Stimulated activated CD8-positive, alpha-beta memory T cell treated with anti-CD3 and anti-CD28 coated beads, Interleukin-7, amount 100 ng/mL, for 48 hours (primary cell): ENCODE measurements at regions not wholly inside any gene's neighbourhood (a gene's known extent, or its start where the extent isn't known, plus 50 kb on each side); places are given as distances from the start of the nearest gene placed in this dataset.

Experiments used
- DNase-seq, 2 donors: peaks; one replicate each; pipeline ENCODE4 v3.0.0-alpha.2; 2020; ENCODE audit warnings: low read depth in 1 of 2; ENCODE audit errors: extremely low read depth in 1 of 2

DNA sequence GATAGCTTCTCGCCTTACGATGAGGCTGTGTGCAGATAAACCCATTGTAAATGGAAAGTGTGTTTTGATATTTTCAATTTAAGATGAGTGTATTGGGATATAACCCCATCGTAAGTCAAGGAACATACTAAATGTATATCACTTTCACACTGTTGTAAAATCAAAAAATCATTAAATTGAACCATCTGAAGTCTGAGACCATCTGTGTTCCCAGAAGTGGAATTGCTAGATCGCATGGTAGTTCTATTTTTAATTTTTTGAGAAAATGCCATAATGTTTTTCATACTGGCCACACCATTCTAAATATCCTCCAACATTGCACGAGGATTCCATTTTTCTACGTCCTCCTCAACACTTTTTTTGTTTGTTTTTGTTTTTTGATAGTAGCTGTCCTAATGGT is 209.1 kb upstream of the MTPN start:
- no peak for DNase-seq

DNA sequence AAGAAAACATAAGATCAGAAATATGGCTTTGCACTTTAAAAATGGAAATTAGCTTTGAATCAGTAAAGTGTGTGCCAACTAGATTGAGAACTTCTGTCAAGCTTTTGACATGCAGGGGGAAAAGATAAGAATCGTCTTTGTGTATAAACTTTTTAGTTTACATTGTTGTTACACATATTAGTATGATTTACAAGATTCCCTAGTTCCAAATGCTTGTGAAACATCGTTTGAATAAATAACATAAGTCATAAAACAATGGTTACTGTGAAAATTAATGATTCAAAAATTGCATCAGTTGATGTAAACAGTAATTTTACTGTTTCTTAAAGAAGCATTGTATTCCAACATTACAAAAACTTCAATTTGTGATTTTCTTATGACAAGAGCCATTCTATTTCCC is 207.6 kb upstream of the MTPN start:
- DNase-seq, result no peak

DNA sequence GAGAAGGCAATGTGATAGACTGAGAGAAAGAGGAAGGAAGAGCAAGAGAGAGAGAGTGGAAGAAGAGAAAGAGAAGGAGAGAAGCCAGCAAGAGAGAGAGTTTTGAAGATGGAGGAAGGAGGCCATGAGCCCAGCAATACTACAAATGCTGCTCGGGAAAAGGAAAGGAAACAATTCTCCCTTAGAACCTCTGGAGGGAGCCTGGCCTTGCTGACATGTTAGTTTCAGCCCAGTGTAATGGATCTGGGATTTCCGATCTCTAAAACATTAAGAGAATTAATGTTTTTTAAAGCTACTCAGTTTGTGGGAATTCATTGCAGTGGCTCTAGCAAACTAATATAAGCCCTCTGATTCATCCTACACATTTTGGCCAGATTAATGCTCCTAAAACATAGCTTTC is 206.8 kb upstream of the MTPN start:
- no peak for DNase-seq

DNA sequence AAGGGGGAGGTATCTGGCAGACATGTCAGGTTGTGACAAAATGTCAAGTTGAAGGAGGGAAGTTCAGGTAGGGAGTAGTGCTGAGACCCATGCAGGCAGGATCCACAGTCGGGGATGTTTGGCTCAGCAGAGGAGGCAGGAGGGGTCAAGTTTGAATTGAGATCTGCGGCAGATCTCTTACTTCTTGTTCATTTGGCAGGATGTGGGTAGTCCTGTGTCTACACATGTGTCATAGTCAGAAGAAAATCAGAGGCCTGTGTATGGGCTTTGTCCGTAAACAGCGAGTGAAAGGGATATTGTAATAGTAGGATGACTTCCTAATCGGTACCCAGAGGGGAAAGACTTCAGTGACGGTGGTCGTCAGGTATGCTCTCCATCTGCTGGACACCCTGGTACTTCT is 203.8 kb upstream of the MTPN start:
- DNase-seq, result no peak

DNA sequence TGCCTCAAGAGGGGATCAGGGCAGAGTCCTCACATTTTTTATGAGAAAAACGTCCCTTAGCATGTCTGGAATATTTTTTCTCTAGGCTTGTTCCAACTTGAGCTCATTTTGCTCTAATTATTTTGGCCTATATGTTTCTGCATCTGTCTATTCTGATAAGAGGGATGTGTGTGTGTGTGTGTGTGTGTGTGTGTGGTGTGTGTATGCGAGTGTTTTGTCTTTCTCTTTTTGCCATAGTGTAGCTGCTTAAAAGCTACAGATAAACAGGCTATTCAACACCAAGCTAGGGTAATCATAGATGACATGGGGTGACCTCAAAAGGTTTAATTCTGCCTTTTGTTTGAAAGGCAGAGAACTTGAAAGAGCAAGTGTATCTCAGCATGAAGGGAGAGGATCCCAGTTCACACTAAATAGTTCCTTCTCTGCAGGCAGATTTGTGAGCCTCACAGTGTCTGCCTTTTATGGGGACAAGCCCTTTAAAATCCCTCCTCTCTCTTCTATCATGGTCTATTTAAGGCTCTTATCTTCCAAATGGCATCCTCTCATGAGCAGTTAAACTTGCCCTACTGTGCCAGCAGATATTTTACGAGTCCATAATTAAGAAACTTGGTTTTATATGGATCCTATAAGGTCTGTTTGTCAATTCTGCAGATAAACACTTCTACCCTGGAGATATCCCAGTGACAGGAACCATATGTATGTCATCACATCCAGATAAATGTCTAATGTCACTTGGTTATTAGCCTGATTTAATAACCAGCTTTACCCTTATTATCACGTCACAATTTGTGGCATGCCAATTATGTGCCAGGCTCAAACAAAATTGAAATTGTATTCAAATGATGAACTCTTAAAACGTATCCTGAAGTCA is 202.9 kb upstream of the MTPN start:
- no peak for DNase-seq

DNA sequence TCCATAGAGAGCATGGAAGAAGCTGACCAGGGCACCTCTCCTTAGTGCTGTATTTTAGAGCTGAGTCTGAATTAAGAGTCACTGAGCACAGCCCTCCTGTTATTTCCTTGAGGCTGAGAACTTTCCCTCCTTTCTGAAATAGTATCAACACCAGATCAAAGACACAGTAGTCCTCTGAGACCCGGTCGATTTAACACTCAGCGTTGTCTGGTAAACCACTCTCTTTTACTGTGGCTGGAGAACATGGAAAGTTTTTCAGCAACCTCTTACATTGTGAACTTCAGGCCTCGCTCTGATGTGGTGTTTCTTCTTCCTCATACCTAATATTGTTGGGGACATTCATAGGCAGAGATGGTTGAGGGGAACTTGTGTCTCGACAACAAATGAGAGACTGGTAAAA is 202.0 kb upstream of the MTPN start:
- no peak for DNase-seq

DNA sequence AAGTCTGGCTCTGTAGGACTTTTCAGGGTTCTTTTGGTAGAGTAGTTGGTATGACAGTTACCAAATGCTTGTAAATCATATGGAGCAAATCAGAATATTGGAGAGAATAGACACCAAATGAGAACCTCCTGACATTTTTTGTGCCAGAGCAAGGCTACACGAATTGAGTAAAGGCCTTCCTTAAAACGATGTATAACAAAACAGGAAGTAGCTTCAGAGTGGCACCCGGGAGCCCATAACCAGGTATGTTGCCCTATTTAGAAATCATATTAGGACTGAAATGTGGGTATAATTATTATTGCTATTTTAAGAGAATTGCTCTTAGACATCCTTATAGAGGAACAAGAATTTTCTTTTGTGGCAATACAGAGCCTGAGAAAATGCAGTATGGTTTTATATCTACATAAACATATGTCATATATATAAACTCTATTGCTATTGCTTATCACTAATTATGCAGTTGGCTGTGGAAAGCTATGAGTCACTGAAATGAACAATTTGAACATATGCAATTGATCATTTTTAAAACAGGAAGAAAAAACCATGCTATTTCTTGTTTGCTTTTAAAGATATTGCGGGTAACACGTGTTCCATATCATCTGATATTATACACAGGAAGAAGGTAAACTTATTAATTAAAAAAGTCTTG is 197.4 kb upstream of the MTPN start:
- DNase-seq, result no peak

DNA sequence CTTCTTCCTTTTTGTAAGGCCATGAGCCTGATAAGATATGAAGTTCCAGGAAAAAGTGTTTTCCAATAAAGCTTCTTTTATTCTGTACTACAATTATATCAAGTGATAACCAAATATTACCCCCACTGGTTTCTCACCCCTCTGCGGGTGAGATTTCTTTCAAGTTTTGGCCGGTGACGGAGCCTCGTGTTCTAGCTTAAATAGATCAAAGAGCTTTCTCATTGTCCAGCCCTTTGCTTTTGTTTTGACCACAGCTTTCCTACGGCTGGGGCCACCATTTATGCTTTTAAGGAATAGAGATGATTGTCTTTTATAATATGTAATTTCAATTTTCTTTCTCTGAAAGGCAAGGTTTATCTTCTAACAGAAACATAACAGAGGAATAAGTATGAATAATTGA is 196.7 kb upstream of the MTPN start:
- DNase-seq, result no peak

DNA sequence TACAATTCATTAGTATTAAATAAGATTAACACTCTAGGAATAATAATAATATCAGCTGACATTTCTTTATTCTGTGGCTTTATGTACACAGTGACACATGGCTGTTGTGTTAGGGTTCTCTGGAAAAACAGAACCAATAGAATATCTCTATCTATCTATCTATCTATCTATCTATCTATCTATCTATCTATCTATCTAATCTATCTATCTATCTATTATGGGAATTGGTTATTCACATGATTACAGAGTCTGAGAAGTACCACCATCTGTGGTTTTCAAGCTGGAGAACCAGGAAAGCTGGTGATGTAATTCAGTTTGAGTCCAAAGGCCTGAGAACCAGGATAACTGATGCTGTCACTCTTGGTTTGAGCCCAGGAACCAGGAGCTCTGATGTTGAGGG is 194.1 kb upstream of the MTPN start:
- no peak for DNase-seq

DNA sequence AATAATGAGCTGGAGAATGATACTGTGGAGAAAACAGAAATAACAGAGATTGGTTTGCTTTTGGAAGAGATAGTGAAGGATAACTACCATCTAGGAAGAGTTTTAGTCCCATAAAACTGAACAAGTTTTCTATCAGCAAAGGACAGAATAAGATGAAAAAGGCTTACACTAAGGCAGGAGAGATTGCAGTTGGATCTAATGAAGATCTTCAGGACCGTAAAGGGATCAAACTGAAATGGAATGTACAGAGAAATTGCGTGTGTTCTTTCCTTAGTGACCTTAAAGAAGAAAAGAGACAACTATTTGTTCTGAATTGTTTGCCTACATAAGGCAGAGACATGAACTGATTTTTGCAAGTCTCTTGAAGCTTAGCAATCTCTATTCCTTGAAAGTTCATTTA is 191.7 kb upstream of the MTPN start:
- no peak for DNase-seq

DNA sequence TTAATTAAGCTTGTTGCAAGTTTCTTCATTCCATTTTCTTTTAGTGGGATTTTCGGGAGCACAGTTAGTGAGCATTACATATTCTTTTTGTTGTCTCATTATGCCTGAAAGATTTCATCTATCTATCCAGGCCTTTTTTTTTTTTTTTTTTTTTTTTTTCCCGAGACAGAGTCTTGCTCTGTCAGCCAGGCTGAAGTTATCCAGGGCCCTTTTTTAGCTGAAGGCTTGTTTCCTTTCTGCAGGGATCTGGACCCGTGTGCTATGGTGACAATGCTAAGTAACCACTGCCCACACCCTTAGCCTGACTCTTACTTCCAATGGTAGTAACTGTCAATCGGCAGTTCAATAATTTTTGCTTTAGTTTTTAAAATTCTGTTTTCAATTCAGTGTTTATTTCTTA is 190.8 kb upstream of the MTPN start:
- DNase-seq, result no peak

DNA sequence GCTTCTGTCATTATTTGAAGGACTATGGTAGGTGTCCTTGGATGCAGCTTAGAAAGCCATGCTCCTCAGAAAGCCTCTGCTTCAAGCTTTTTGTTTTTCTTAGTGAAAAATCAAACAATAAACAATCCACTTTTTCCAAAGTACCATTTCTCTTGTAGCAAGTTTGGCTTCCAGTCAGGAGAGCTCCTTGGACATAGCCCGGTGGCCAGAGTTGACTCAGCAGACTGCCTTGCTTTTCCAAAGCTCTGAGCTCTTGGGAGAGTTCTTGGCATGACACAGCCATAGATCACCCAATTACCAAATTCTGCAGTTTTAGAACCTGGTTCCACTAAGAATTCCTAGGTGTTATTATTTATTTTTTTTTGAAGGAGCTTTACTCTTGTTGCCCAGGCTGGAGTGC is 189.4 kb upstream of the MTPN start:
- no peak for DNase-seq

DNA sequence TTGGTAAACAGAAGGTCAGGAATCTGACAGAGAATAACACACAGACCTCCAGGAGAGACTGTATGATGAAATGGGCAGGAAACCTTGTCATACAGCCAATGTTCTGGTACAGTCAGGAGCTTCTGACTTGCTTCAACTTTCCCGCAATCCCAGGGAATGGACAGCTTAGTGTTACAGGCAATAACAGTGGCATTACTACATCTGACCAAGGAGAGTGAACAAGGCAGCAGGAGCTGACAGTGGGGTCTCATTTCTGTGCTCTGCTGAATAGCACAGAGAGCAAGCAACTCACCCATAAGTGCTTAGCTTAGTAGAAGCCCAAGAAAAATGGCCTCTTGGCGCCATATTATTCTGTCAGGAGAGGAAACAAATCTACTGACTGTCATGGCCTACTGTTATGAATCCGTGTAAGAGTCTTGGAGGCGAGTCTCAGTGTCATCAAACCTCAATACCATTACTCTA is 186.2 kb upstream of the MTPN start:
- no peak for DNase-seq

DNA sequence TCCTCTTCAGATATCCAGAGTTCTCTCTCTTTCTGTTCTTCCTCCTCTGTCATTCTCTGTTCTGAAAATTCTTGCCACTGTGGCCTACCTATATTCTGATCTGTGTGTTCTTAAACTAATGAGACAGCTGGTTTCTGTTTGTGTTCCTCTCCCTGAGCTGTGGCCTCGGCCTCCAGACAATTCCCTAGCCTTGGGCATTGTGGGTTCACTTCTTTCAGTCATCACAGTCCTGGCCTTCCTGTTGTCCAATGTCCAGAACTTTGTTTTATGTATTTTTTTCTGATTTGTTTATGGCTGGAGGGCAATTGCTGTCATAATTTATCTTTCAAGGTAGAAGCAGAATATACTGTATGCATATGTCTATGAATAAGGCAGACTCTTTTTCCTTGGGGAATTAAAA is 173.2 kb upstream of the MTPN start:
- no peak for DNase-seq

DNA sequence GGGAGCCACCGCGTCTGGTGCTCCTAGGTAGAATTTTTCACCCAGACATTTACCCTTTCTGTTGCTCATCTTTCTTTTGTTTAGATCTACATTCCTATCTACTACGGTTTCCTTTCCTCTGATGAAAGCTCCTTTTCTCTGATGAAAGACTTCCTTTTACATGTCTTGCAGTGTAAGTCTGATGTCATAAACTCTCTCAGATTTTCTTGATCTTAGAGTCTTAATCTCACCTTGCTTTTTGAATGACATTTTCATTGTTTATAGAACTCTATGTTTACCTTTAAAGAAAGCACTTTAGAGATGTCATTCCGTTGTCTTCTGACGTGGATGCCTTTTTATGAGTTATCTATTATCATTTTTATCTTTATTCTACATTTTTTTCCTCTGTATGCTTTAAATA is 171.8 kb upstream of the MTPN start:
- no peak for DNase-seq

DNA sequence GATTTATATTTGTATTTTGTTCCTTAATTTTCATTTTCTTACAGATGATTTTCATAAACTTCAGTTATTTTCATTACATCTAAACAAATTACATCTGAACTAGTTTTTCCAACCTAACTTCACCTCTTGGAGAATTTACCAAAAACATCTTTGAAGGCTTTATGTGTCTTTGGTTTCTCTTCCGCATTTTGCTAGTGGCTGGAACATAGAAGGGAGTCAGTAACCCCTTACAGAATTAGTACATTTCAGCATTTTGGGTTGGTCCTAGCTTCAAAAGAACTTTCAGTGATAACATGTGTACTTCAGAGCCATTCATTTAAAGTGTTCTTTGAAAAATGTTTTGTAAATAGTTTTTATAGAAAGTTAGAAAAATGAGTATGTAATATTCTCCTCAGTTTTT is 169.8 kb upstream of the MTPN start:
- no peak for DNase-seq

DNA sequence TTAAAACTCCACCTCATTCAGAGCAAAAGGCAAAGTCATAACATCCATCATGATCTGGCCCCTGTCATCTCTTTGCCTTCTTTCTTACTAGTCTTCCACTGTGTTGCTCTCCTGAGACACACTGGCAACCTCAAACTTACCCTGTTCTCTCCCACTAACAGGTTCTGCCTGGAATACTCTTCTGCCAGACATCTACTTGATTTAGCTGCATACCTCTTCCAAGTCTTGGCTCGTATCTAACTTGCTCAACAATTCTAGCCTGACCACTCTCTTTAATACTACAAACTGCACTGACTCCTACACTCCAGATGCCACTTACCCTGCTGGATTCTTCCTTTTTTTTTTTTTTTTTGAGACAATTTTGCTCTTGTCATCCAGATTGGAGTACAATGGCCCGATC is 167.0 kb upstream of the MTPN start:
- DNase-seq, result no peak

DNA sequence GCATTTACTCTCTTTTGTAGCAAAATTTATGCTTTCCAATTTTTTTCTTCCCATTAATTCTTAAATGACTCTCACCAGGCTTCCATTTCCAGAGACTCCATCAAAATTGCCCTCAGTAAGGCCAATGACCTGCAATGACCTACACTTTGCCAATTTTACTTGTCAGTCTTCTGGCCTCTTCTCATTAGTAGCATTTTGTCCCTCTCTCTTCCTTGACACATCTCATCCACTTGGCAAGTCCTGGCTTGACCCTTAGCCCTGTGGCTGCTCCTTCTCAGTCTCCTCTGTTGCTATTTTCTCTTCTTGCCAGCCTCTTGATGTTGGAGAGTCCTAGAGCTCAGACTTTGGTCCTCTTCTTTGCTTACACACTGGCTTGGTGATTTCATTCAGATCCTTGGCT is 166.1 kb upstream of the MTPN start:
- no peak for DNase-seq

DNA sequence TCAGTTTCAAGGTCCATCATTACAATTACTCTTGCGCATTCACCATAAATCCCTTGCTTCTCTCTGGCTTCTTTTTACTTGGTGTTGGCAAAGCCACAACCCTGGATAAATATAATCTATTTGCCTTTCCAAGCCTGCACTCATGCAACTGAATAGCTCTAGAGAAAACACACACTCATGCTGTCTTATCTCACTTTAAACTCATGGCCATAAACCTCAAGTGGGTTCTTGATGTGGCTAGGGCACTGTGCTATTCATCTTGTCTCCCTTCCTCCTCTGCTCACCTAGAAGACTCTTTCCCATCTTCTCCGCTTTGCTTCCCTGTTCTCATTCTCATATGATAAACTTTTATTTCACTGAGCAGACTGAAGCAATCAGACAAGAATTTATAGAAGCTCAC is 165.4 kb upstream of the MTPN start:
- DNase-seq, result no peak

DNA sequence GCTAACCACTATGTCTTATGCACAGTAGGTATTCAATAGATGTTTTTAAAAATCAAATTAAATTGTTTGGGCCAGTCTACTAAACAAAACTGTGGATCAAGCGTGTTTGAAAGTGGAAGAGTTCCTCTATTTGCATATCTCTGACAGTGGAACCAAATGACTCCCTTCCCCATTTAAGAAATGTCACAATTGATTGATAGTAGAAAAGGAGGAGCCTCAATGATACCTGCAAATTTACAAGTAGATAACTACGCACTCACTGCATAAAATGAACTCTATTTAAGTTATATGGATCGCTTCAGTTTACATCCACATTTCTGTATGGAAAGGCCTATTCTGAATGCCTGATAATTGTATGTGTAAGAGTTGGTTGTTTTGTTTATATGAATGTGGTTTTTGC is 163.3 kb upstream of the MTPN start:
- no peak for DNase-seq

DNA sequence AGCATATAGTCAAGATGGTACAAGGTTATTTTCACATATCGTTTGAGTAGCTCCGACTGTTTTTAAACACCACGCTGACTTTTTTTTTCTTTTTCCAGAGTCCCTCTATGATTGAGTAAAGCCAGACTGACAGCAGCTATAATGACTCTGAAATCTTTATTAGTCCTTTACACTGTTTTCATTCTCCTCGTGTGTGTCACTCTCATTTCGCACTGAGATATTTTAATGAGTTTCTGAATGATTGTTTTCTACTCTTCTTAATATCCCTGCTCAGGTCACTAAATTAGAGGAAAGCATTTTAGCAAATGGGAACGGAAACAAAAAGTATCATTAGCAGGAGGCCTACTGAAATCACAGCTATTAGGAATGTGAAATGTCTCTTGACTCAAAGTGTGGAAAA is 162.3 kb upstream of the MTPN start:
- no peak for DNase-seq

DNA sequence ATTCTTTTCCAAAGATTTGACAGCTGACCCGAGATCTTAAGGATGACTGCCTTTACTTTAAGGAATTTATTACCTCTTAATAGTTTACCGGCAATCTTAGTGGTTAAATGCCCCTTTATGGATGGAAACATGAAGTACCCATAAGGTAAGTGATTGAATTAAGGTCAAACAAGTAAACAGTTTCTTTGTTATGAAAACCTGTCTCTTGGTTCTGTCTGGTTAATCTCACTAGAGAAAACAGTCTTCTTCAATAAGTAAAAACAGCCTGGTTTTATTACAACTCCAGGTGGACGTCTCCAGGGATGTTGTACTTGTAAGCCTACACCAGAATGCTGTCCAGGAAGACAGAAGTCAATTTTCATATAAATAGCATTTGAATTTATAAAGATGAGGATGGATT is 161.8 kb upstream of the MTPN start:
- DNase-seq, result no peak
